ENCODE measurements at regions not wholly inside any gene's neighbourhood (a gene's known extent, or its start where the extent isn't known, plus 50 kb on each side); places are given as distances from the start of the nearest gene placed in this dataset.

DNA sequence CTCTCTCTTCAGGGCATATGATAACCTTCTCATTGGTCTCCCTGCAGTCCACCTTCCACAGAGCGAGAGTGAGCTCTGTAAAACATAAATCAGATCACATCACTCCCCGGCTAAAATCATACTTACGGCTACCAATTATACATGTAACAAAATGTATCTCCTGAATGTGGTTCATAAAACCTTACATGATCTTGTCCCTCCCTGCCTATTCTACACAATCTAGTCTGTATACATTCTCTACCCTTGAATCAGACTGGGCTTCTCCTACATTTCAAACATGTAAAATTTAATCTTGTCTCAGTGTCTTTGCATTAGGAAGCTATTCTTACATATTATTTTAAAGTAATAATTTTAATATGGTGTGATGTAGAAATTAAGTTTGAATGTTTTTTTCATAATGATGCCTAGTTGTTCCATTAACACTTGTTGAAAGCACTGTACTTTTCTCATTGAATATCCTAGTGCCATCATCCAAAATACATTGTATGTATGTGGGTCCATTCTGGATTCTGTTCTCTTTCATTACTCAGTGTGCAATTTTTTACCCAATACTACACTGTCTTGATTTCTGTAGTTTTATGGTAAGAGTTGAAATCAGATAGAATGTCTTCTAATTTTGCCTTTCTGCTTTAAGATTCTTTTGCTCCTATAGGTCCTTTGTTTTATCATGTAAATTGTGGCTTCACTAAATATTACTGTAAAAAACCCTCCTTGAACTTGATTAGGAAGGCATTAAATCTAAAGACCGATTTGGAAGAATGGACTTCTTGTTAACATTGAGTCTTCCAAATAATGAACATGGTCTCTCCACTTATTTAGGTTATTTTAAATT is 403.3 kb upstream of the EPHA7 start:
- Histone ChIP-seq H2AFZ (ENCODE audit: low read length) (no peak overlapping the region), H3K4me3 (ENCODE audit: low read length) (no peak overlapping the region), H3K4me1 (ENCODE audit: low read length) (no peaks in the 10 kb centered on the region), H3K9me3 (ENCODE audit: low read length) (peaks cover 15% of the 10 kb centered on the region), H3K27me3 (ENCODE audit: low read length) (no peaks in the 10 kb centered on the region), H3K36me3 (ENCODE audit: insufficient read depth, low read length) (no peaks in the 10 kb centered on the region), H3K79me2 (ENCODE audit: low read length) (no peaks in the 10 kb centered on the region), H3K9ac (ENCODE audit: low read length) (no peak overlapping the region), H4K20me1 (ENCODE audit: insufficient read depth, low read depth, low read length) (no peaks in the 10 kb centered on the region), H3K27ac (ENCODE audit: low read length) (no peak overlapping the region), H3K4me2 (ENCODE audit: low read depth, low read length, poor library complexity, severe bottlenecking) (no peak overlapping the region), H3K9me2 (replicated peaks; ENCODE audit: insufficient read depth, low read length) (no peaks in the 10 kb centered on the region)
- no peak for DNase-seq

DNA sequence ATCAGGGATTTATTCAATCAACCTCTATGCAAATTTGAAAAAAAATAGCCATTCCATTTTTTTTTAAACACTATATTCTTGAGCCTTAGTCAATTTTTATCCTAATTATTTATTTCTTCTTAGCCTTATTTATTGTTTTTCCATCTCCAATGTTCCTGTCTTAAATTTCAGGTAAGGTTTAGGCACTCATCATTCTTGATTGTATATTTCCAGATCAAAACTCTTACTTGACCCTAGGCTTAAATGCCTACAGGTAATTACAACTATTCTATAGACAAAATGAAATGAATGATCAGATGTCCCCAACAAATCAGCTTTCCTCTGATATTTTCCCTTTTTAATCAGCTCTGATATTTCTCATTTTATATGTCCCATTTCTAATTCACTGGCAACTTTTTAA is 402.6 kb upstream of the EPHA7 start:
- Histone ChIP-seq H3K27me3 (ENCODE audit: low read length) (no peaks in the 10 kb centered on the region), H3K27ac (ENCODE audit: low read length) (no peak overlapping the region), H3K4me2 (ENCODE audit: low read depth, low read length, poor library complexity, severe bottlenecking) (no peak overlapping the region), H3K79me2 (ENCODE audit: low read length) (no peaks in the 10 kb centered on the region), H3K9me2 (replicated peaks; ENCODE audit: insufficient read depth, low read length) (no peaks in the 10 kb centered on the region), H3K9me3 (ENCODE audit: low read length) (peaks cover 15% of the 10 kb centered on the region), H3K9ac (ENCODE audit: low read length) (no peak overlapping the region), H4K20me1 (ENCODE audit: insufficient read depth, low read depth, low read length) (no peaks in the 10 kb centered on the region), H3K36me3 (ENCODE audit: insufficient read depth, low read length) (no peaks in the 10 kb centered on the region), H2AFZ (ENCODE audit: low read length) (no peak overlapping the region), H3K4me3 (ENCODE audit: low read length) (no peak overlapping the region), H3K4me1 (ENCODE audit: low read length) (no peaks in the 10 kb centered on the region)
- no peak for DNase-seq

DNA sequence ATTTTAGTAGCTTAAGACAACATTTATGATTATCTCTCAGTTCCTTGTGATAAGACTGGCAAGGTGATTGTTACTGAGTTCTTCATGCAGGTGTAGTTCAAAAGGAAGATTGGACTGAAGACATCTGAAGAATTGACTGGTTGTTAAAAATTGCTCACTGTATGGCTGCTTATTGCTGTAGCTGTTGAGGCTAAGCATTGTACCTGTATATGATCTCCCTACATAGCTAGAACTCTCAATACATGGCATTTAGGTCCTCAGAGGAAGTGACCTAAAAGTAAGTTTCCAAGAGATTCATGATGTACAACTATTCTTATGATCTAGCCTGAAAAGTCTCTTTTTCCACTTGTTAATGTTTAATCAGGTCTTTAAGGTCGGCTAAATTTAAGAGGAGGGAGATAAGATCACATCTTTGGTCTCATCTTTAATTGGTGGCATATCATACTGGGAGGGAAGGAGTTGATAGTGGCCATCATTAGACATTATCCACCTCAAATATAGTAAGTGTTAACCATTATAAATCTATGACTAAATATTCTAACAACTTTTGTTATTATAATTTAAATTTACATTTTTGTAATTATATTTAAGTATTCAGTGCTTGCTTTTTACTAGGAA is 401.2 kb upstream of the EPHA7 start:
- Histone ChIP-seq H2AFZ (ENCODE audit: low read length) (no peak overlapping the region), H3K79me2 (ENCODE audit: low read length) (no peaks in the 10 kb centered on the region), H3K4me2 (ENCODE audit: low read depth, low read length, poor library complexity, severe bottlenecking) (no peak overlapping the region), H3K4me3 (ENCODE audit: low read length) (no peak overlapping the region), H3K4me1 (ENCODE audit: low read length) (no peaks in the 10 kb centered on the region), H3K9me2 (replicated peaks; ENCODE audit: insufficient read depth, low read length) (no peaks in the 10 kb centered on the region), H4K20me1 (ENCODE audit: insufficient read depth, low read depth, low read length) (no peaks in the 10 kb centered on the region), H3K27ac (ENCODE audit: low read length) (no peak overlapping the region), H3K27me3 (ENCODE audit: low read length) (no peaks in the 10 kb centered on the region), H3K9me3 (ENCODE audit: low read length) (peaks cover 16% of the 10 kb centered on the region), H3K36me3 (ENCODE audit: insufficient read depth, low read length) (no peaks in the 10 kb centered on the region), H3K9ac (ENCODE audit: low read length) (no peak overlapping the region)
- DNase-seq = no peak

DNA sequence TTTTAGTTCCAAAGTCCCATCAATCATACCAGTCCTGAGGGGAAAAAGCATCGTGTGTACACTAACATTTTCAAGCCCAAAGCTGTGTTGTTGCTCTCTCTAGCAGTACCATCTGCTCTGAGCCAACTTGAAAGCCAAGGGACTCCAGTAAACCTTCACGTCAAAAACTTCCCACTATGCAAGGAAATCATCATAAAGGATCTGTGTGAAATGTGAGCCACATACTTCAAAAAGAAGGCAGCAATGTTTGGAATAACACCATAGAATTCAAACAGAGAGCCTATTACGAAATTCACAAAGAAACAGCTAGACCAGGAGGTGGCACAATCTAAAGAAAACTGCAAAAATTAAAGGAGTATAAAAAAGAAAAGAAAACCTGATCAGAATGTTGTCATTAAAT is 399.8 kb upstream of the EPHA7 start:
- DNase-seq = no peak
- Histone ChIP-seq H3K4me2 (ENCODE audit: low read depth, low read length, poor library complexity, severe bottlenecking) (no peak overlapping the region), H3K36me3 (ENCODE audit: insufficient read depth, low read length) (no peaks in the 10 kb centered on the region), H3K4me3 (ENCODE audit: low read length) (no peak overlapping the region), H3K9me3 (ENCODE audit: low read length) (peaks cover 17% of the 10 kb centered on the region), H3K4me1 (ENCODE audit: low read length) (no peaks in the 10 kb centered on the region), H3K9me2 (replicated peaks; ENCODE audit: insufficient read depth, low read length) (no peaks in the 10 kb centered on the region), H3K27ac (ENCODE audit: low read length) (no peak overlapping the region), H3K9ac (ENCODE audit: low read length) (no peak overlapping the region), H4K20me1 (ENCODE audit: insufficient read depth, low read depth, low read length) (no peaks in the 10 kb centered on the region), H2AFZ (ENCODE audit: low read length) (no peak overlapping the region), H3K79me2 (ENCODE audit: low read length) (no peaks in the 10 kb centered on the region), H3K27me3 (ENCODE audit: low read length) (no peaks in the 10 kb centered on the region)

DNA sequence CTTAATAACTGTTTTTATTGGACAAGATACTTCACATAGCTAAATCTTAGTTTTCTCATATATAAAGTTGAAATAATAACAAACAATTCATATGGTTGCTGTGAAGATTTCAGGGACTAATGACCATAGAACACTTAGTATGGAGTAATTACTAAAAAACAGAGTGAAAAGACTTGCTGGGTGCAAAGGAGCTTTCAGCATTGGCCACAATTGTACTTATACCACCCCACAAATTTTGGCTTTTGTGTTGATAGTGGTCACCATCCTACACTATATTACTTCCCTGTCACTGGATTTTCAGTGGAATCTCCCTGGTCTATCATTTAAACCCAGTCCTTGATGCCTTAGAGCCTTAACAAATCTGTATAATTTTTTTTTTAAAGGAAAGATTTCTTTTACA is 398.6 kb upstream of the EPHA7 start:
- Histone ChIP-seq H3K27me3 (ENCODE audit: low read length) (no peaks in the 10 kb centered on the region), H3K27ac (ENCODE audit: low read length) (no peak overlapping the region), H3K9me2 (replicated peaks; ENCODE audit: insufficient read depth, low read length) (no peaks in the 10 kb centered on the region), H3K4me1 (ENCODE audit: low read length) (no peaks in the 10 kb centered on the region), H3K36me3 (ENCODE audit: insufficient read depth, low read length) (no peaks in the 10 kb centered on the region), H3K79me2 (ENCODE audit: low read length) (no peaks in the 10 kb centered on the region), H3K9me3 (ENCODE audit: low read length) (peaks cover 17% of the 10 kb centered on the region), H2AFZ (ENCODE audit: low read length) (no peak overlapping the region), H3K4me3 (ENCODE audit: low read length) (no peak overlapping the region), H3K9ac (ENCODE audit: low read length) (no peak overlapping the region), H4K20me1 (ENCODE audit: insufficient read depth, low read depth, low read length) (no peaks in the 10 kb centered on the region), H3K4me2 (ENCODE audit: low read depth, low read length, poor library complexity, severe bottlenecking) (no peak overlapping the region)
- DNase-seq = no peak

DNA sequence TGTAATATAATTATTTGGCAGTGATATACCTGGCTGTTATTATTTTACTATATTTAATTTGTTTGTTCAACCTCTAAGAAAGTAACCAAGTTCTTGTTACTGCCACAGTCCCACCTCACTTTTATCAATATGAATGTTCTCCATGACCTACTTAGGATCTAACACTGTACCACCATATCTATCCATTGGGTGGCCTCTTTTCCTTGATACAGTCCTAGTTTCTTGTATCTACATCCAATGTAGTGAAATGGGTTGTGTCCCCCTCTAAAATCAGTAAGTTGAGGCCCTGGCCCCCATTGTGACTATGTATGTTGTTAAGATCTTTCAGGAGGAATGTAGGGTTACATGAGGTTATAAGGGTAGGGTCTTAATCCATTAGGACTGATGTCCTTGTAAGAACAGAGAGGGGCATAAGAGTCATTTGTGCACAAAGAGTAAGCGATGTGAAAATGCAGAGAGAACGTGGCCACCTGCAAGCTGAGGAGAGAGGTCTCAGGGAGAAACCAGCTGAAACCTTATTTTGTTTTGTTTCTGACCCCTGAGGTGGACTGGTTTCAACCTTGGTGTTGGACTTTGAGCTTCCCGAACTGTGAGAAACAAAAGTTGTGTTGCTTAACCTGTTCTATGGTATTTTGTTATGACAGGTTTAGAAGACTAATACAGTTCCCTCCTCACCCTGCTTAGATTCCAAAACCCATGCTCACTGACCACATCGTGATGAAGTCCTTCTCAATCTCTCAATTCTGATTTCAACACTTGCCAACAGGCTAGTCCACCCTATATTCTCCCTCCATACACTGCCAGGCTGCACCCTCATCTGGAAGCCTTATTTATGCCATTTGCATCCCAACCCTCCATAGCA is 387.3 kb upstream of the EPHA7 start:
- peaks cover 27% of the 10 kb centered on the region for H3K9me3 ChIP-seq (ENCODE audit: low read length)
- H3K27ac ChIP-seq (ENCODE audit: low read length) = no peak overlapping the region
- no peak for DNase-seq
- no peaks in the 10 kb centered on the region for H3K9me2 ChIP-seq (replicated peaks; ENCODE audit: insufficient read depth, low read length)
- H3K36me3 ChIP-seq (ENCODE audit: insufficient read depth, low read length) = no peaks in the 10 kb centered on the region
- no peak overlapping the region for H3K4me3 ChIP-seq (ENCODE audit: low read length)
- no peak overlapping the region for H3K4me2 ChIP-seq (ENCODE audit: low read depth, low read length, poor library complexity, severe bottlenecking)
- H2AFZ ChIP-seq (ENCODE audit: low read length) = no peak overlapping the region
- H3K27me3 ChIP-seq (ENCODE audit: low read length) = no peaks in the 10 kb centered on the region
- H3K4me1 ChIP-seq (ENCODE audit: low read length) = no peaks in the 10 kb centered on the region
- no peaks in the 10 kb centered on the region for H3K79me2 ChIP-seq (ENCODE audit: low read length)
- H4K20me1 ChIP-seq (ENCODE audit: insufficient read depth, low read depth, low read length) = no peaks in the 10 kb centered on the region
- no peak overlapping the region for H3K9ac ChIP-seq (ENCODE audit: low read length)

DNA sequence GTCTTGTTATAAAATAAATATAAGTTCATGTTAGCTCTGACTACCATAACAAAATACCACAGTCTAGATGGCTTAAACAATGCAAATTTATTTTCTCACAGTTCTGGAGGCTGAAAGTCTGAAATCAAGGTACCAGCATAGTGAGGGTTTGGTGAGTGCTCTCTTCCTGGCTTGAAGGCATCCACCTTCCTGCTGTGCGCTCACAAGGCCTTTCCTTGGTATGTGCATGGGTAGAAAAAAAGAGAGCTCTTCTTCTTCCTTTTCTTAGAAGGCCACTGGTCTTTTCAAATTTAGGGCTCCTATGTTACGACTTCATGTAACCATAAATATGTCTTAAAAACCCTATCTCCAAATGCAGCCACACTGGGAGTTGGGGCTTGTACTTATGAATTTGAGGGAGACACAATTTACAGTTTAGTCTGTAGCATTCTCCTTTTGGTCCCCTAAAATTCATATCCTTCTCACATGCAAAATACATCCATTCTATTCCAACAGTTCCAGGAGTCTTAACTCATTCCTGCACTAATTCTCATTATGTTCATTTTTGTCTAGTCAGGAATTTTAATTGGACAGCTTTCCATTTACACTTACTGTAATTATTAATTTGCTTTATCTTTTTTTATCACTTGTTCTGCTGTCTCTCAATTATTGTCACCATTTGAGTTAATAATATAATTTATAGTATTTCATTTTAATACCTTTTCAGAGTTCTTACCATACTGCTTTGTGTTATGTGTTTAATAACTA is 381.9 kb upstream of the EPHA7 start:
- Histone ChIP-seq H4K20me1 (ENCODE audit: insufficient read depth, low read depth, low read length) (no peaks in the 10 kb centered on the region), H3K9me2 (replicated peaks; ENCODE audit: insufficient read depth, low read length) (no peaks in the 10 kb centered on the region), H3K27me3 (ENCODE audit: low read length) (no peaks in the 10 kb centered on the region), H3K27ac (ENCODE audit: low read length) (no peak overlapping the region), H3K9me3 (ENCODE audit: low read length) (peaks cover 27% of the 10 kb centered on the region; the same call in 1 of the 2 replicates), H3K79me2 (ENCODE audit: low read length) (no peaks in the 10 kb centered on the region), H3K36me3 (ENCODE audit: insufficient read depth, low read length) (no peaks in the 10 kb centered on the region), H3K4me3 (ENCODE audit: low read length) (no peak overlapping the region), H2AFZ (ENCODE audit: low read length) (no peak overlapping the region), H3K4me2 (ENCODE audit: low read depth, low read length, poor library complexity, severe bottlenecking) (no peak overlapping the region), H3K4me1 (ENCODE audit: low read length) (no peaks in the 10 kb centered on the region), H3K9ac (ENCODE audit: low read length) (no peak overlapping the region)
- DNase-seq = no peak

Measured in Karpas-422 (cell line).